ENCODE measurements at regions not wholly inside any gene's neighbourhood (a gene's known extent, or its start where the extent isn't known, plus 50 kb on each side); places are given as distances from the start of the nearest gene placed in this dataset.

- intact Hi-C loops (cut with DNase I) = no loop called here
- ATAC-seq (no peak), DNase-seq (no peak)
- Histone ChIP-seq H3K36me3 (no peaks in the 10 kb centered on the region), H3K4me3 (no peak overlapping the region), H3K4me1 (no peaks in the 10 kb centered on the region), H3K27me3 (no peaks in the 10 kb centered on the region), H3K9me3 (no peaks in the 10 kb centered on the region), H3K27ac (no peak overlapping the region)
- TF ChIP-seq, protein P1, sequence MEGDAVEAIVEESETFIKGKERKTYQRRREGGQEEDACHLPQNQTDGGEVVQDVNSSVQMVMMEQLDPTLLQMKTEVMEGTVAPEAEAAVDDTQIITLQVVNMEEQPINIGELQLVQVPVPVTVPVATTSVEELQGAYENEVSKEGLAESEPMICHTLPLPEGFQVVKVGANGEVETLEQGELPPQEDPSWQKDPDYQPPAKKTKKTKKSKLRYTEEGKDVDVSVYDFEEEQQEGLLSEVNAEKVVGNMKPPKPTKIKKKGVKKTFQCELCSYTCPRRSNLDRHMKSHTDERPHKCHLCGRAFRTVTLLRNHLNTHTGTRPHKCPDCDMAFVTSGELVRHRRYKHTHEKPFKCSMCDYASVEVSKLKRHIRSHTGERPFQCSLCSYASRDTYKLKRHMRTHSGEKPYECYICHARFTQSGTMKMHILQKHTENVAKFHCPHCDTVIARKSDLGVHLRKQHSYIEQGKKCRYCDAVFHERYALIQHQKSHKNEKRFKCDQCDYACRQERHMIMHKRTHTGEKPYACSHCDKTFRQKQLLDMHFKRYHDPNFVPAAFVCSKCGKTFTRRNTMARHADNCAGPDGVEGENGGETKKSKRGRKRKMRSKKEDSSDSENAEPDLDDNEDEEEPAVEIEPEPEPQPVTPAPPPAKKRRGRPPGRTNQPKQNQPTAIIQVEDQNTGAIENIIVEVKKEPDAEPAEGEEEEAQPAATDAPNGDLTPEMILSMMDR (IDR thresholded peaks at IDR 0.05) = no peak
Measured at GRCh38 chr2:49226360-49226759, 72.0 kb upstream of the FSHR start.

- ATAC-seq (no peak), DNase-seq (no peak)
- Histone ChIP-seq H3K36me3 (no peaks in the 10 kb centered on the region), H3K9me3 (no peaks in the 10 kb centered on the region), H3K4me3 (no peak overlapping the region), H3K4me1 (no peaks in the 10 kb centered on the region), H3K27me3 (no peaks in the 10 kb centered on the region), H3K27ac (no peak overlapping the region)
- intact Hi-C loops (cut with DNase I) = no loop called here
- TF ChIP-seq, protein P1 (IDR thresholded peaks at IDR 0.05) = no peak
Measured at GRCh38 chr2:49225126-49225525, 70.8 kb upstream of the FSHR start.

DNA sequence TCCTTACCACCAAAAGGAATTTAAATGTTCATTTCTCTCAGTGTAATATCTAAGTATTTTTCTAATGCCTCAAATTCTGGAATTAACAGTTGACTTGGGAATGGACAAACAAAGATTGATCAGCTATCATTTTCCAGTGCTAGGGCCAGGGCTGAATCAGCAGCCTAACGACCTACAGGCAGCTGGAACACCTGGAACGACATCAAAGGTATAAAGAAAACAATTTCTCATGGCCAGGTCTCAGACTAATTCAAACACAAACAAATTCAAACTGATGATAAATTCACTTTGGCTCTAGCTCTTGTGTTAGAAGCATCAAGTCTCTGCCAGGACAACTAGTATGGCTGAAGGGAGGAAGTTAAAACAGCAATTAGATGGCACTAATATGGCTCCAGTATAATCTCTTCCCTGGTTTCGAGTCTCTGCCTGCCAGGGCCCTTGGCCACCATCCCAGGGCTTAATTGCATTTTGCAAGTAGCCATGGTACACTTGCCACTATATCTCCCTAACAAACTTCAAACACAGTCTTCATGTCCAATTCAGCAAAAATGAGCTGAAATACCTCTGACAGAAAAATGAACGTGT, 70.2 kb upstream of the FSHR start:
- Histone ChIP-seq H3K9me3 (no peaks in the 10 kb centered on the region), H3K27ac (no peak overlapping the region), H3K27me3 (no peaks in the 10 kb centered on the region), H3K4me3 (no peak overlapping the region), H3K36me3 (no peaks in the 10 kb centered on the region), H3K4me1 (no peaks in the 10 kb centered on the region)
- TF ChIP-seq, protein P1 (IDR thresholded peaks at IDR 0.05) = no peak
- DNase-seq (no peak), ATAC-seq (no peak)
- intact Hi-C loops (cut with DNase I) = no loop called here

- DNase-seq = no peak
- Histone ChIP-seq H3K36me3 (no peaks in the 10 kb centered on the region), H3K4me1 (no peaks in the 10 kb centered on the region), H3K27ac (no peak overlapping the region), H3K9me3 (no peaks in the 10 kb centered on the region), H3K27me3 (no peaks in the 10 kb centered on the region), H3K4me3 (no peak overlapping the region)
- ATAC-seq = no peak
- TF ChIP-seq, protein P1 (IDR thresholded peaks at IDR 0.05) = no peak
- intact Hi-C loops (cut with DNase I) = no loop called here
Measured at GRCh38 chr2:49222975-49223528, 68.7 kb upstream of the FSHR start.

GRCh38 chr2:49219741-49220140, 65.4 kb upstream of the FSHR start:
- H3K27ac ChIP-seq = no peak overlapping the region
- no peaks in the 10 kb centered on the region for H3K4me1 ChIP-seq
- no peak for ATAC-seq
- DNase-seq = no peak
- intact Hi-C loops (cut with DNase I) = no loop called here
- TF ChIP-seq, protein P1 (IDR thresholded peaks at IDR 0.05) = no peak
- no peaks in the 10 kb centered on the region for H3K9me3 ChIP-seq
- H3K36me3 ChIP-seq = no peaks in the 10 kb centered on the region
- H3K27me3 ChIP-seq = no peaks in the 10 kb centered on the region
- H3K4me3 ChIP-seq = no peak overlapping the region

GRCh38 chr2:49210191-49210590, 55.9 kb upstream of the FSHR start:
- Histone ChIP-seq H3K4me1 (no peaks in the 10 kb centered on the region), H3K9me3 (no peaks in the 10 kb centered on the region), H3K36me3 (no peaks in the 10 kb centered on the region), H3K4me3 (no peak overlapping the region), H3K27ac (no peak overlapping the region), H3K27me3 (no peaks in the 10 kb centered on the region)
- no peak for ATAC-seq
- intact Hi-C loops (cut with DNase I) = no loop called here
- no peak for DNase-seq
- TF ChIP-seq, protein P1 (IDR thresholded peaks at IDR 0.05) = no peak

Measured in upper lobe of right lung (tissue), 1 donor.